Caco-2 (cell line): ENCODE measurements at regions not wholly inside any gene's neighbourhood (a gene's known extent, or its start where the extent isn't known, plus 50 kb on each side); places are given as distances from the start of the nearest gene placed in this dataset.

Source experiments
- BruUV-seq: library from RNA; stranded (reverse); fragments of 400-500 nt; replicated peaks from 2 replicates; lab custom pipeline; 2021; lab: Mats Ljungman, UMichigan
- CTCF ChIA-PET: fragments of 300-600 bp; sonication (Branson Sonifier 250); formaldehyde crosslinking; loops from one replicate; lab custom pipeline; 2022; ENCODE audit warnings: antibody characterized with exemption; lab: Charles Lee
- POLR2A ChIA-PET: fragments of 300-600 bp; sonication (Branson Sonifier 250); formaldehyde crosslinking; loops from one replicate; lab custom pipeline; 2022; ENCODE audit warnings: antibody characterized with exemption; lab: Charles Lee
- DNase-seq, 2 experiments: peaks; one replicate each; pipeline versions ENCODE4 v3.0.0 to v3.0.0-alpha.2; 2020 to 2022
- H3K27me3 ChIP-seq: replicated peaks from 2 replicates; pipeline ENCODE4 v1.6.0; 2011; ENCODE audit warnings: low read length; ENCODE audit not compliant: control insufficient read depth, insufficient read depth
- H3K36me3 ChIP-seq: 2 replicates; pipeline ENCODE4 v1.5.1; 2011; ENCODE audit warnings: low read length; ENCODE audit not compliant: control insufficient read depth, insufficient read depth
- H3K4me1 ChIP-seq: fragments of 250-450 bp; sonication (Bioruptor Pico); 2 replicates; pipeline ENCODE4 v1.5.1; 2020; ENCODE audit warnings: mild to moderate bottlenecking
- H3K4me3 ChIP-seq: 2 replicates; pipeline ENCODE4 v1.5.1; 2011; ENCODE audit warnings: low read depth, mild to moderate bottlenecking, control low read depth, low read length
- H3K9me3 ChIP-seq: fragments of 250-450 bp; sonication (Bioruptor Pico); 2 replicates; pipeline ENCODE4 v1.5.1; 2020; ENCODE audit warnings: mild to moderate bottlenecking, moderate library complexity
- H3K27ac Mint-ChIP-seq: one replicate; pipeline ENCODE4 v1.8.0; 2022; ENCODE audit warnings: mixed read lengths; ENCODE audit not compliant: unreplicated experiment
- H3K27me3 Mint-ChIP-seq: one replicate; pipeline ENCODE4 v1.8.0; 2022; ENCODE audit warnings: mixed read lengths; ENCODE audit not compliant: insufficient read depth, unreplicated experiment
- H3K36me3 Mint-ChIP-seq: one replicate; pipeline ENCODE4 v1.8.0; 2022; ENCODE audit warnings: mild to moderate bottlenecking, mixed read lengths; ENCODE audit not compliant: insufficient read depth, unreplicated experiment
- H3K4me1 Mint-ChIP-seq: one replicate; pipeline ENCODE4 v1.8.0; 2022; ENCODE audit warnings: low read depth, mixed read lengths; ENCODE audit not compliant: unreplicated experiment
- H3K4me3 Mint-ChIP-seq: one replicate; pipeline ENCODE4 v1.8.0; 2022; ENCODE audit warnings: mild to moderate bottlenecking, moderate library complexity, mixed read lengths; ENCODE audit not compliant: unreplicated experiment
- H3K9me3 Mint-ChIP-seq: one replicate; pipeline ENCODE4 v1.8.0; 2022; ENCODE audit warnings: mixed read lengths; ENCODE audit not compliant: unreplicated experiment
- CTCF ChIP-seq, 2 experiments: fragments of 200-600 bp in 1 of 2; IDR thresholded peaks; 1 replicate in 1 of 2; 2 replicates in 1 of 2; pipeline versions ENCODE4 v1.5.1 to v1.8.0; 2011 to 2022; ENCODE audit warnings: antibody characterized with exemption in 1 of 2, control low read depth in 1 of 2, inconsistent platforms in 1 of 2, low read depth in 1 of 2, low read length in 1 of 2, mild to moderate bottlenecking in 1 of 2, moderate library complexity in 1 of 2; ENCODE audit not compliant: insufficient read depth in 1 of 2, severe bottlenecking in 1 of 2, unreplicated experiment in 1 of 2
- intact Hi-C: fragments of 100-400 bp; cut with micrococcal nuclease; formaldehyde crosslinking; loops from one replicate; pipeline ENCODE4 v1.10.0; 2022; ENCODE audit not compliant: unreplicated experiment

- ChIA-PET CTCF (no interaction called here), POLR2A (no interaction called here)
- no peaks in the 10 kb centered on the region for H3K9me3 ChIP-seq
- no peaks in the 10 kb centered on the region for H3K4me1 ChIP-seq
- no peaks in the 10 kb centered on the region for H3K27me3 ChIP-seq
- no peaks in the 10 kb centered on the region for H3K27me3 Mint-ChIP-seq
- intact Hi-C loops, result no loop called here
- BruUV-seq, result no TSS peak
- H3K9me3 Mint-ChIP-seq, result no peaks in the 10 kb centered on the region
- no peak overlapping the region for H3K4me3 ChIP-seq
- no peak for TF ChIP-seq CTCF (IDR thresholded peaks at IDR 0.05; ENCODE audit: insufficient read depth in 1 of 2, low read depth in 1 of 2, low read length in 1 of 2, severe bottlenecking in 1 of 2, unreplicated experiment in 1 of 2)
- no peak for DNase-seq
- H3K4me1 Mint-ChIP-seq, result no peaks in the 10 kb centered on the region
- H3K27ac Mint-ChIP-seq, result no peak overlapping the region
- H3K36me3 ChIP-seq, result no peaks in the 10 kb centered on the region
- no peaks in the 10 kb centered on the region for H3K36me3 Mint-ChIP-seq
- H3K4me3 Mint-ChIP-seq, result no peak overlapping the region
These were observed 625.1 kb upstream of the PCDH15 start for GRCh38 chr10:55426138-55426537.

DNA sequence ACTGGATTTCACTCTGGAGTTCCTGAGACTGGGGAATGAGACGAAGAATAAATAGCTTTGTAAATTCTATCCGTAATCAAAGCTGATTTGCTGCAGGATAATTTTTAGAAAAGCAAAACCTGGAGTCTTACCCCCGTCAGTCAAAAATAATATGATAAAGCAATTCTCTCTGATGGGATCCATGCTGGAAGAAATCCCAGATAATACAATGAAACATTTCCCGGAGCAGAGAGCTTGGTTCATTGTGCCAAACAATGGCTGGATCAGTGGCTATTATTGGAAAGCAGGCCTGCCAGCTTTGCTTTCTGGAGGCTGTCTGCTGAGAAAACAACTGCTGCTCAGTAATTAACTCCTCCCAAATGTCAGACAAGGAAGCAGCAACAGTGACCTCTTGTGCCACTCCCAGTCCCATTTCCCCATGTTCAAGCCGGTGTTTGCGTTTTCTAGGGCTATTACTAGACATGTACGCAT, 609.4 kb upstream of the PCDH15 start:
- TF ChIP-seq CTCF (IDR thresholded peaks at IDR 0.05; ENCODE audit: insufficient read depth in 1 of 2, low read depth in 1 of 2, low read length in 1 of 2, severe bottlenecking in 1 of 2, unreplicated experiment in 1 of 2), result no peak
- no peaks in the 10 kb centered on the region for H3K9me3 Mint-ChIP-seq
- H3K4me3 Mint-ChIP-seq, result no peak overlapping the region
- no peaks in the 10 kb centered on the region for H3K36me3 Mint-ChIP-seq
- Histone ChIP-seq H3K4me3 (no peak overlapping the region), H3K4me1 (no peaks in the 10 kb centered on the region), H3K9me3 (no peaks in the 10 kb centered on the region), H3K36me3 (no peaks in the 10 kb centered on the region), H3K27me3 (no peaks in the 10 kb centered on the region)
- POLR2A ChIA-PET, result no interaction called here
- no peaks in the 10 kb centered on the region for H3K4me1 Mint-ChIP-seq
- intact Hi-C loops, result no loop called here
- DNase-seq, result peak; percentile 39 to 44
- CTCF ChIA-PET, result no interaction called here
- no peak overlapping the region for H3K27ac Mint-ChIP-seq
- no TSS peak for BruUV-seq
- H3K27me3 Mint-ChIP-seq, result no peaks in the 10 kb centered on the region

- BruUV-seq, result no TSS peak
- CTCF ChIA-PET, result no interaction called here
- Histone ChIP-seq H3K27me3 (no peaks in the 10 kb centered on the region), H3K36me3 (no peaks in the 10 kb centered on the region), H3K4me3 (no peak overlapping the region), H3K4me1 (no peaks in the 10 kb centered on the region), H3K9me3 (no peaks in the 10 kb centered on the region)
- no peak for DNase-seq
- Mint-ChIP-seq H3K4me3 (no peak overlapping the region), H3K27me3 (no peaks in the 10 kb centered on the region), H3K36me3 (no peaks in the 10 kb centered on the region), H3K4me1 (no peaks in the 10 kb centered on the region), H3K27ac (no peak overlapping the region), H3K9me3 (no peaks in the 10 kb centered on the region)
- POLR2A ChIA-PET, result no interaction called here
- no peak for TF ChIP-seq CTCF (IDR thresholded peaks at IDR 0.05; ENCODE audit: insufficient read depth in 1 of 2, low read depth in 1 of 2, low read length in 1 of 2, severe bottlenecking in 1 of 2, unreplicated experiment in 1 of 2)
- intact Hi-C loops, result loop anchor here (10.0 kb wide), 1 partner anchor 419 kb away; no protein-coding TSS in a partner anchor
These were observed 603.1 kb upstream of the PCDH15 start for GRCh38 chr10:55404094-55404493.
